K562 (cell line): ENCODE measurements at regions not wholly inside any gene's neighbourhood (a gene's known extent, or its start where the extent isn't known, plus 50 kb on each side); places are given as distances from the start of the nearest gene placed in this dataset.

Experiments
- ATAC-seq: fragments of 200-7000 bp; cut with Tn5 transposase; 3 replicates; pipeline ENCODE4 v1.9.1; 2020; ENCODE audit warnings: moderate library complexity
- BruUV-seq: library from RNA; stranded (reverse); fragments of 400-500 nt; replicated peaks from 2 replicates; lab custom pipeline; 2021; lab: Mats Ljungman, UMichigan
- CTCF ChIA-PET: fragments of 300-600 bp; formaldehyde crosslinking; extraction: SDS; loops from one replicate; lab custom pipeline; 2021; ENCODE audit warnings: low intra/inter-chr PET ratio; lab: Yijun Ruan, JAX
- POLR2A ChIA-PET: fragments of 300-600, 350-650 bp; sonication (Branson Sonifier 250); formaldehyde crosslinking; extraction: SDS; loops from one replicate; lab custom pipeline; 2021; ENCODE audit warnings: antibody characterized with exemption, inconsistent platforms; lab: Yijun Ruan, JAX
- DNase-seq, 4 experiments: peaks; one replicate each; pipeline versions ENCODE4 v3.0.0 to v3.0.0-alpha.2; 2011 to 2018; ENCODE audit warnings: low spot score in 3 of 4, mixed read lengths in 3 of 4; ENCODE audit errors: extremely low read depth in 1 of 4
- FAIRE-seq: peaks from 2 replicates; lab custom pipeline; 2011; peaks lifted over from hg19 to GRCh38; lab: Jason Lieb, UNC
- H2AFZ ChIP-seq: 2 replicates; pipeline ENCODE4 v1.6.0; 2011; ENCODE audit warnings: low read depth, low read length, control low read depth, inconsistent platforms
- H3K27ac ChIP-seq: fragments of 200-600 bp; 3 replicates; pipeline ENCODE4 v1.8.0; 2011; ENCODE audit warnings: low read depth, mild to moderate bottlenecking, control low read depth, inconsistent platforms, low read length, moderate library complexity, mixed read lengths; ENCODE audit errors: extremely low read depth
- H3K27me3 ChIP-seq, 2 experiments: fragments of 300-600 bp in 1 of 2; 2 replicates in 1 of 2; 3 replicates in 1 of 2; pipeline versions ENCODE4 v1.6.0 to v1.8.0; 2011; ENCODE audit warnings: inconsistent platforms in 2 of 2, low read length in 2 of 2, mild to moderate bottlenecking in 1 of 2, mixed read lengths in 1 of 2, moderate library complexity in 1 of 2; ENCODE audit not compliant: control insufficient read depth in 2 of 2, insufficient read depth in 2 of 2
- H3K36me3 ChIP-seq: fragments of 300-600 bp; 3 replicates; pipeline ENCODE4 v1.8.0; 2011; ENCODE audit warnings: mild to moderate bottlenecking, low read length, inconsistent platforms; ENCODE audit not compliant: control insufficient read depth, insufficient read depth
- H3K4me1 ChIP-seq, 2 experiments: fragments of 200-600 bp in 1 of 2; replicated peaks in 1 of 2; 2 replicates in 1 of 2; 3 replicates in 1 of 2; pipeline versions ENCODE4 v1.5.1 to v1.8.0; 2011; ENCODE audit warnings: inconsistent platforms in 2 of 2, low read length in 2 of 2, mild to moderate bottlenecking in 1 of 2, mixed read lengths in 1 of 2, moderate library complexity in 1 of 2; ENCODE audit not compliant: control insufficient read depth in 2 of 2, insufficient read depth in 2 of 2
- H3K4me2 ChIP-seq: 2 replicates; pipeline ENCODE4 v1.6.1; 2011; ENCODE audit warnings: low read length, control low read depth, inconsistent platforms, mixed read lengths; ENCODE audit not compliant: insufficient read depth
- H3K4me3 ChIP-seq: fragments of 200-600 bp; sonication (generic), shearing (Covaris generic); 2 replicates; pipeline ENCODE4 v1.5.1; 2016; ENCODE audit warnings: control low read depth, inconsistent platforms
- H3K79me2 ChIP-seq: fragments of 200-600 bp; 3 replicates; pipeline ENCODE4 v1.8.0; 2011; ENCODE audit warnings: low read length, inconsistent platforms; ENCODE audit not compliant: control insufficient read depth, insufficient read depth
- H3K9ac ChIP-seq, 2 experiments: 2 replicates each; pipeline versions ENCODE4 v1.6.0 to v1.6.1; 2011; ENCODE audit warnings: low read depth in 2 of 2, low read length in 2 of 2, control low read depth in 1 of 2, inconsistent platforms in 1 of 2, mild to moderate bottlenecking in 1 of 2, mixed read lengths in 1 of 2; ENCODE audit not compliant: insufficient read depth in 1 of 2
- H3K9me1 ChIP-seq: one replicate; pipeline ENCODE4 v1.6.0; 2011; ENCODE audit warnings: inconsistent platforms, mild to moderate bottlenecking, low read length, moderate library complexity; ENCODE audit not compliant: control insufficient read depth, insufficient read depth
- H3K9me3 ChIP-seq: replicated peaks from 2 replicates; pipeline ENCODE4 v1.5.1; 2011; ENCODE audit warnings: low read depth, low read length, inconsistent platforms; ENCODE audit not compliant: control insufficient read depth, insufficient read depth
- H4K20me1 ChIP-seq: replicated peaks from 2 replicates; pipeline ENCODE4 v1.6.1; 2011; ENCODE audit warnings: low read length, inconsistent platforms, mixed read lengths; ENCODE audit not compliant: control insufficient read depth, insufficient read depth
- BACH1 ChIP-seq: fragments of 200-800 bp; sonication (Bioruptor generic); IDR thresholded peaks from 2 replicates; pipeline ENCODE4 v1.6.1; 2016; ENCODE audit warnings: missing genetic modification characterization, missing compliant biosample characterization
- C11orf30 ChIP-seq: fragments of 450-650 bp; IDR thresholded peaks from 2 replicates; pipeline ENCODE4 v1.6.1; 2016; ENCODE audit warnings: low read depth, mild to moderate bottlenecking
- MAFF ChIP-seq: IDR thresholded peaks from 2 replicates; pipeline ENCODE4 v1.6.1; 2012; ENCODE audit warnings: low read length, improper control_type of control experiment
- MAFG ChIP-seq: fragments of 450-650 bp; conservative IDR thresholded peaks from 2 replicates; pipeline ENCODE4 v1.6.1; 2016; ENCODE audit warnings: missing genetic modification characterization, missing compliant biosample characterization
- MAFK ChIP-seq: IDR thresholded peaks from 2 replicates; pipeline ENCODE4 v1.6.1; 2011; ENCODE audit warnings: low read length, improper control_type of control experiment
- TCFL5 ChIP-seq: fragments of 250-450 bp; sonication (Bioruptor Pico); conservative IDR thresholded peaks from 2 replicates; pipeline ENCODE4 v1.6.1; 2021; ENCODE audit warnings: mild to moderate bottlenecking, moderate library complexity, matching md5 sums
- ZNF316 ChIP-seq: fragments of 450-650 bp; IDR thresholded peaks from 2 replicates; pipeline ENCODE4 v1.6.1; 2016
- ZNF668 ChIP-seq: fragments of 250-450 bp; sonication (Bioruptor Pico); IDR thresholded peaks from 2 replicates; pipeline ENCODE4 v1.8.0; 2022; ENCODE audit warnings: mild to moderate bottlenecking, inconsistent platforms
- WGBS: fragments of 100-300 bp; shearing (Covaris generic); methylation state at CpG from one replicate; pipeline ENCODE4 v1.1.6; 2016; ENCODE audit warnings: low coverage, mixed read lengths; ENCODE audit not compliant: insufficient coverage; ENCODE audit errors: missing lambda C conversion rate; 5-methylcytosine and 5-hydroxymethylcytosine counted together
- in situ Hi-C: fragments of 300-500 bp; cut with MboI; formaldehyde crosslinking; loops from 4 replicates; pipeline ENCODE4 v1.15.0; 2018; ENCODE audit warnings: inconsistent platforms, mixed read lengths
- intact Hi-C: fragments of 100-400 bp; cut with micrococcal nuclease; formaldehyde crosslinking; loops from 2 replicates; pipeline ENCODE4 v1.14.2; 2022
- TF ChIP-seq, protein P1 (sequence below): fragments of 250-450 bp; sonication (Bioruptor Pico); IDR thresholded peaks from 2 replicates; pipeline ENCODE4 v1.8.0; 2022; ENCODE audit warnings: inconsistent platforms
- TF ChIP-seq, protein P2 (sequence below): sonication (generic); formaldehyde crosslinking; IDR thresholded peaks from 2 replicates; pipeline ENCODE4 v1.8.0; 2022; ENCODE audit warnings: mild to moderate bottlenecking, missing genetic modification reagents, borderline replicate concordance

- H3K4me2 ChIP-seq = no peak overlapping the region
- no peaks in the 10 kb centered on the region for H4K20me1 ChIP-seq
- FAIRE-seq (no peak), DNase-seq (no peak), ATAC-seq (no peak)
- intact Hi-C loops (no loop called here), in situ Hi-C loops (no loop called here)
- H3K9me3 ChIP-seq = no peaks in the 10 kb centered on the region
- no peaks in the 10 kb centered on the region for H3K79me2 ChIP-seq
- no peak for TF ChIP-seq BACH1
- no TSS peak for BruUV-seq
- H3K27me3 ChIP-seq = no peaks in the 10 kb centered on the region; a peak in 1 of 5 replicates
- WGBS = 0% methylated on average over 6 of the region's 8 CpGs
- H2AFZ ChIP-seq = no peak overlapping the region
- ChIA-PET CTCF (no interaction called here), POLR2A (no interaction called here)
- H3K9me1 ChIP-seq = no peaks in the 10 kb centered on the region
- no peaks in the 10 kb centered on the region for H3K36me3 ChIP-seq
- no peak overlapping the region for H3K4me3 ChIP-seq
- no peaks in the 10 kb centered on the region for H3K4me1 ChIP-seq
- H3K9ac ChIP-seq = no peak overlapping the region
- H3K27ac ChIP-seq = no peak overlapping the region
These were observed 216.6 kb downstream of the SH3BP4 start for GRCh38 chr2:235168174-235168979.

GRCh38 chr2:235170016-235170415 is 218.2 kb downstream of the SH3BP4 start:
- ChIA-PET POLR2A (no interaction called here), CTCF (no interaction called here)
- H3K27me3 ChIP-seq = no peaks in the 10 kb centered on the region; a peak in 1 of 5 replicates
- H2AFZ ChIP-seq = no peak overlapping the region
- TF ChIP-seq, protein P1, sequence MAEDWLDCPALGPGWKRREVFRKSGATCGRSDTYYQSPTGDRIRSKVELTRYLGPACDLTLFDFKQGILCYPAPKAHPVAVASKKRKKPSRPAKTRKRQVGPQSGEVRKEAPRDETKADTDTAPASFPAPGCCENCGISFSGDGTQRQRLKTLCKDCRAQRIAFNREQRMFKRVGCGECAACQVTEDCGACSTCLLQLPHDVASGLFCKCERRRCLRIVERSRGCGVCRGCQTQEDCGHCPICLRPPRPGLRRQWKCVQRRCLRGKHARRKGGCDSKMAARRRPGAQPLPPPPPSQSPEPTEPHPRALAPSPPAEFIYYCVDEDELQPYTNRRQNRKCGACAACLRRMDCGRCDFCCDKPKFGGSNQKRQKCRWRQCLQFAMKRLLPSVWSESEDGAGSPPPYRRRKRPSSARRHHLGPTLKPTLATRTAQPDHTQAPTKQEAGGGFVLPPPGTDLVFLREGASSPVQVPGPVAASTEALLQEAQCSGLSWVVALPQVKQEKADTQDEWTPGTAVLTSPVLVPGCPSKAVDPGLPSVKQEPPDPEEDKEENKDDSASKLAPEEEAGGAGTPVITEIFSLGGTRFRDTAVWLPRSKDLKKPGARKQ (CRISPR knock-in tag) = no peak
- TF ChIP-seq MAFF (peak; percentile 22), ZNF316 (peak; percentile 51), MAFK (0 out of 2 replicates have a peak, but pooled peaks have one; percentile 35), ZNF668 (CRISPR knock-in tag) (no peak), MAFG (tag) (0 out of 2 replicates have a peak, but pooled peaks have one; percentile 22), C11orf30 (peak; percentile 54; the same call in 1 of the 2 replicates), TCFL5 (CRISPR knock-in tag) (no peak)
- TF ChIP-seq, protein P2, sequence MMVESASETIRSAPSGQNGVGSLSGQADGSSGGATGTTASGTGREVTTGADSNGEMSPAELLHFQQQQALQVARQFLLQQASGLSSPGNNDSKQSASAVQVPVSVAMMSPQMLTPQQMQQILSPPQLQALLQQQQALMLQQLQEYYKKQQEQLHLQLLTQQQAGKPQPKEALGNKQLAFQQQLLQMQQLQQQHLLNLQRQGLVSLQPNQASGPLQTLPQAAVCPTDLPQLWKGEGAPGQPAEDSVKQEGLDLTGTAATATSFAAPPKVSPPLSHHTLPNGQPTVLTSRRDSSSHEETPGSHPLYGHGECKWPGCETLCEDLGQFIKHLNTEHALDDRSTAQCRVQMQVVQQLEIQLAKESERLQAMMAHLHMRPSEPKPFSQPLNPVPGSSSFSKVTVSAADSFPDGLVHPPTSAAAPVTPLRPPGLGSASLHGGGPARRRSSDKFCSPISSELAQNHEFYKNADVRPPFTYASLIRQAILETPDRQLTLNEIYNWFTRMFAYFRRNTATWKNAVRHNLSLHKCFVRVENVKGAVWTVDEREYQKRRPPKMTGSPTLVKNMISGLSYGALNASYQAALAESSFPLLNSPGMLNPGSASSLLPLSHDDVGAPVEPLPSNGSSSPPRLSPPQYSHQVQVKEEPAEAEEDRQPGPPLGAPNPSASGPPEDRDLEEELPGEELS (CRISPR knock-in tag) = no peak
- no peak overlapping the region for H3K4me3 ChIP-seq
- no peaks in the 10 kb centered on the region for H3K4me1 ChIP-seq
- no peaks in the 10 kb centered on the region for H3K79me2 ChIP-seq
- H3K27ac ChIP-seq = no peak overlapping the region
- in situ Hi-C loops = no loop called here
- H3K4me2 ChIP-seq = no peak overlapping the region
- FAIRE-seq (no peak), ATAC-seq (no peak), DNase-seq (no peak)
- H3K9me3 ChIP-seq = no peaks in the 10 kb centered on the region
- intact Hi-C loops = no loop called here
- no peaks in the 10 kb centered on the region for H3K36me3 ChIP-seq
- no peak overlapping the region for H3K9ac ChIP-seq
- BruUV-seq = no TSS peak
- H4K20me1 ChIP-seq = no peaks in the 10 kb centered on the region
- H3K9me1 ChIP-seq = no peaks in the 10 kb centered on the region
- WGBS = 0% methylated on average over 2 of the region's 3 CpGs
